ENCODE measurements at regions not wholly inside any gene's neighbourhood (a gene's known extent, or its start where the extent isn't known, plus 50 kb on each side); places are given as distances from the start of the nearest gene placed in this dataset.
A peak's percentile ranks its signal among the peaks of the same experiment; 100 is the strongest.
"Not testable (repeated sequence)": the region's sequence is repeated elsewhere in the genome, so short reads cannot be mapped to it uniquely, and the experiment has no call there.

DNA sequence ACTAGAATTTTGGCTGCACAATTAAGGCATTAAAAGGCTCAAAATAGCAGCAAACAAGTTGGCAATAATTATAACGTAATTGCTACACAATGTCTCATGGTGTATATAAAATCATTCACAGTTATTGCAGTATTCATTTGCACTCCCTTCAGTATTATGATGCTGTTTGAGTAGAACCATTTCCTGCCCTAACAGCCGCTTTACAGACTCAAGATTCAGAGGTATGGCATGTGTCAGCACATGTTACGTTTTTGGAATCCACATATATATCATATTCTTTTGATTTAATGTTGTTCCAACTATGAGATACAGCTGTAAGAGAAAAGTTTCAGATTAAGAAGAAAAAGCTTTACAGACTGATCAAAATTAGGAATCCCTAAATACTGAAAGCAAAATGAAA is 56.3 kb upstream of the NCKAP5 start:
- no peak for DNase-seq (ENCODE audit: low spot score)

DNA sequence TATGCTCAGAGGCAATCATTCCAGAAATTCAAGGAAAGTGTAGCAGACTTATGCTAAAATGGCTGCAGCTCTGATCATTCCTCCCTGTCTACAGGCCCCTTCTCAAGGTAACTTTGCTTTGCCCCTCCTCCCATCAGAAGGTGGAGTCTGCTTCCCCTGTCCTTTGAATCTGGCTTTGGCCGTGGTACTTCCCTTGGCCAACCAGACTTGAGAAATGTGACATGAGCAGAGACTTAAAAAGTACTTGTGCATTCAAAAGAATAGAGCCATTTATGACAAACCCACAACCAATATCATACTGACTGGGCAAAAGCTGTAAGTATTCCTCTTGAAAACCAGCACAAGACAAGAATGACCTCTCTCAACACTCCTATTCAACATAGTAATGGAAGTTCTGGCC is 59.5 kb upstream of the NCKAP5 start:
- no peak for DNase-seq (ENCODE audit: low spot score)

DNA sequence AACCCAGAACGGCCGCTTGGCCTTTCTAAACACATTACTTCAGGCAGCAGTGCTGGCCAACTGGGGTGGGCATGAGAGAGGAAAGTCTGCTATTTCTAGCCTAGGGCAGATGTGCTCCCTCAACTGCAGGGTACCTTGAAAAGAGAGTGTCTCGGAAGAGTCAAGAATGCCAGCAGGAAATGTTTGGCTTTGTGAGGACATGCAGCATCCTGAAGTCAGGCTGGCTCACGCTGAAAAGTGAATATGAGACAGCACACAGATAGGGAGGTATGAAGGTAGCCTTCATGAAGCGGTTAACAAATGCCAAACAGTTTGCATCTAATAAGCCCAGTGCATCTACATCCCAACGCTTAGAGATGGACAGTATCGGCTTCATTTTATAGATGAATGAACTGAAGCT is 65.0 kb upstream of the NCKAP5 start:
- no peak for DNase-seq (ENCODE audit: low spot score)

DNA sequence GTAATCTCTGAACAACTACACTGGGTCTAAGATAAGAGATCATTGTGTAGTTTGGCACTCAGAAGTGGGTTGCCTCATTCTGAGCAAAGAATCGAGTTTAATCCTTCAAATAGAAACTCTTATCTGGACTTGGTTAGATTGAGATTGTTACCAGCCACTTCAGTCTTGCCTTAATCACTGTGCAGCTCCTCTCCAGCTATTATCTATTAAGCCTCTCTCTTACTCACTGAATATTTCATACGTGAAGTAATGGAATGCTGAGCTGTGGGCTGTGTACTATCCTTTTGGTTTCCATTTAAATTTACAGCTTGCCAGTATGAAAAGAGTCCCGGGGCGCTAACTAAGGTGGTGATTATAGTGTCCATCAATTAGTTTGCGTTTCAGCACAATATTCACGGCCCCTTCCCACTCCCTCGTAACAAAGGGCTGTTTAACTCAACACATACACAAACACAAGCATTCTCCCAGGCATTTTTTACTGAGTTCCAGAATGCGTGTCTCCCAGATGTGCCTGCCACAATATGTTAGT is 65.7 kb upstream of the NCKAP5 start:
- DNase-seq (ENCODE audit: low spot score): peak; percentile 52

DNA sequence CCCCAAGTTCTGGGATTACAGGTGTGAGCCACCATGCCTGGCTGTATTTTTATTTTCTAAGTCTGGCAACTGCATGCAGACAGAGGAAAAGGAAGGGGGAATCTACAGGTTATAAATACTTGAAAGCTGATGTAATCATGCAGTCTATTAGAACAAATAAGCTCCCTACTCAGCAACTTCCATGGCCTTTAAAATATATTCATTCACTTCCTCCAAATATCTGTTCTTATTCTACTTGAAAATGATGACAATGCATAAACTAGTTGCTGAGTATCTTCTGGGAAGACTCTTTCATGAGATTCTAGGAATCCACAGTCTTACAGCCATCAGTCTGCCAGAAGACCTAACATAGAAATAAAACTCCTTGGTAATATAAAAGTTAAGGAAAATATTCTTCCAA is 66.9 kb upstream of the NCKAP5 start:
- DNase-seq (ENCODE audit: low spot score): no peak

DNA sequence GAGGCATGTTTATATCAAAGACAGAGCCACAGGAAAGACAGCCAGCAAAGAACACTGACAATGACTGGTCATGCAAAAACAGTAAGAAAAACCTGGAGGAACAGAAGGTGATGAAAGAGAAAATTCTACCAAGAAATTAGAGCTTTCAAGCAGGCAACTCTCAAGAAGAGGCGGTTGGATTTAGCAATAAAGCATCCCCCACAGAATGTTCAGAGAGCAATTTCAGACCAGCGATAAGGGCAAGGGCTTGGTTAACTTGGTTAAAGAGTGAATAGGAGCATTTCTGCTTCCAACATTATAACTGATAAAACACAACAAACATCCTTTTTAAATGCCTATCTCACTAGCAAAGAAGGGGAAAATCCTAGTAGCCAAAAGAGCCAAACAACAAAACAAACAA is 68.0 kb upstream of the NCKAP5 start:
- no peak for DNase-seq (ENCODE audit: low spot score)

DNA sequence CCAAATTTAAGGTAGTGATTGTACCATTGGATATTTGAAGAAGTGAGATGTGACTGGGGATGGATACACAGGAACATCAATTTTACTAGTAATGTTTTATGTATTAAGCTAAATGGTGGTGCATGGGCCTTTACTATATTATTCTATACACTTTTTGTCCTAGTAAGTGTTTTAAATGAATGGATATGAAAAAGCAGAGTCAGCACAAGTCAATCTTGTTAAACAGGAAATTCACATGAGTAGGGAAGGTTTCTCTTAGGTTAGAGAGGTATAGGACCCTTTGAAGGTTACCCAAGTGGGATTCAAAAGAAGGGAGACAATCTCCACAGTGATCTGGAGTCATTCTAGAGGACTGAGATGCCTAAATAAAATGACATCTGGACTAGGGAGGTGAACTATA is 71.8 kb upstream of the NCKAP5 start:
- no peak for DNase-seq (ENCODE audit: low spot score)

DNA sequence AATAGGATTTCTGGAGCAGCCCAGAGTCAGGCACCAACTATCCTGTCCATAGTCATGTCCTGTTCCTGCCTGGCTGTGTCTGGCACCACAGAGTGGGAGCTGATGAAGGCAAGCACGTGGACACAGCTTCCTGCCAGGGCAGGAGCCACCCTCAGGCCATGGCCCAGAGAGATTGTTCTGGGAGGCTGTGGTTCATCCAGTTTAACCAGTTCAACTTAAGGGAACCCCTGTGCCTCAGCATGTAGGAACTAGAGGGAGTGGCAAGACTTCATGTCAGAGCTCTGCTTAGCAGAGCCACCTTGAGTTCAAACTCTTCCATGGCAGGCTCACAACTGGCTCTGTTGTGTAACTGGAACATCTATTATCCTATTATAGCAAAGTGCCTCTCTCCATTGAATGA is 73.2 kb upstream of the NCKAP5 start:
- DNase-seq (ENCODE audit: low spot score): peak; percentile 45

DNA sequence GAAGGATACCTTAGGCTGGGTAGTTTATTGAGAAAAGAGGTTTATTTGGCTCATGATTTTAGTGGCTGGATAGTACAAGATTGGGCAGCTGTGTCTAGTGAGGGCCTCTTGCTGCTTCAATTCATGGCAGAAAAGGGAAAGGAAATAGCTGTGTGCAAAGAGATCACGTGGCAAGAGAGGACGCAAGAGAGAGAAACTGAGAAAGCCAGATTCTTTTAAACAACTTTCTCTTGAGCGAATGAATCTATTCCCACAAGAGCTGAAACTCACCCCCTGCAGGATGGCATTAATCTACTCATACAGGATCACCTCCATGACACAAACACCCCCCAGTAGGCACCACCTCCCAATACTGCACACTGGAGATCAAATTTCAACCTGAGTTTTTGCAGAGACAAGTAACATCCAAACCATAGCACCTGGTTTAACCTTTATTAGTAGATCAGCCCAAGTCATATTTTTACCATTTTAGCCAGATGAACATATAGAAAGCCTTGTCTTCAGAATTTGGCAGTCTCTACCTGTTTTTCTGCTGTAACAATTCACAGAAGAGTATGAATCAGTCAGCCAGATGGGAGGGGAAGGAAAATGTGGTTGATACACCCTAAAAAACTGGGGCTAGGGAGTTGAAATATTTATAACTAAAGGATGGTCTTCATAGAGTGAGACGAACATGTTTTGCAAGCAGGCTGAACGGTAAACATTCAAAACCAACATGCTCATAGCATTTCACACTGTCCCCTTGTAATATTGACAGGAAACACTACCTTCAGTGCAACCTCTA is 73.9 kb upstream of the NCKAP5 start:
- no peak for DNase-seq (ENCODE audit: low spot score)

DNA sequence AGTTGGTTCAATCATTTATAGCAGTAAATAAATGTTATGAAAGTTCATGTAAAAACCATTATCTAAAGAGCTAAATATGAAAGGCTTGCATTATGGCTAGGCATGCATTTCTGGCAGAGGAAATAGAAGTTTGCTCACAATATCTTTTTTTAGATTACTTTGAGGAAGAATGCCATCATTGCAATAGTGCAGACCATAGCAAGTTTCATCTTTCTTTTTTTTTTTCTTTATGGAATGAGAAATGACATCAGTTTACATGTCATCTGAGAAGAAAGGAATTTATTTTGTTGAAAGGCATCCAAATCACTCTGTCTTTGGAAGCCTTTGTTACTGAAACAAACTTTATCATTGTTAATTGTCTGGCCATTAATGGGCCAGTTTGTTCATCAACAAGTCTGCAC is 74.5 kb upstream of the NCKAP5 start:
- no peak for DNase-seq (ENCODE audit: low spot score)

DNA sequence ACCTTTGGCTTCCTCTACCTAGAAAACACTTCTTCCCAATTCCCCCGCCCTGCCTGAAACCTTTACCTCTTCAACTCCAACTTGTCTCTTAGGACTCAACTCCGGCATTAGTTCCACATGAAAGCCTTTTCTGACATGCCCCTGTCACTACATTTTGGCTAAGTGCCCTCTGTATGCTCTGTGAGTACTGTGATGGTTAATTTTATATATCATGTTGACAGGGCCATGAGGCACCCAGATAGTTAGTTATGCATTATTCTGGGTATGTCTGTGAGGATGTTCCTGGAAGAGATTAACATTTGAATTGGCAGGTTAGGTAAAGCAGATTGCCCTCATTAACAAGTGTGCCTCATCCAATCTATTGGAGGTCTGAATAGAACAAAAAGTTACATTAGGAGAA is 75.6 kb upstream of the NCKAP5 start:
- DNase-seq (ENCODE audit: low spot score): no peak

DNA sequence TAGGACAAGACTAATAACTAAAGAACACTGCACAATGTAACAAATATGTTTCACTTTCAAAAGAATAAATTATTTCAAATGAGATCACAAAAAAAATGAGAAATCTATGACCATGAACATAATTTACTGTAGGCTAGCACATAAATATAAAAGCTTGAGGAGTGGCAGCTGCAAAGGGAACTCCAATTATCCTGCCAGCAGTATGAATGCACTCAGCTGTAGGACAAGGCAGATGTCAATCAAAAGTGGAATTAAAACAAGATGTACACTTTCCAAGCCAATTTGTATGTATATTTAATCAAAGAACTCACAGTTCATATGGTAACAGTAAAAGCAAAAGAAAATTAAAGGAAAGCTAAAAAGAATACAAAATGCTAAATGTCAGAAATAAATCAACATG is 76.6 kb upstream of the NCKAP5 start:
- DNase-seq (ENCODE audit: low spot score): no peak

DNA sequence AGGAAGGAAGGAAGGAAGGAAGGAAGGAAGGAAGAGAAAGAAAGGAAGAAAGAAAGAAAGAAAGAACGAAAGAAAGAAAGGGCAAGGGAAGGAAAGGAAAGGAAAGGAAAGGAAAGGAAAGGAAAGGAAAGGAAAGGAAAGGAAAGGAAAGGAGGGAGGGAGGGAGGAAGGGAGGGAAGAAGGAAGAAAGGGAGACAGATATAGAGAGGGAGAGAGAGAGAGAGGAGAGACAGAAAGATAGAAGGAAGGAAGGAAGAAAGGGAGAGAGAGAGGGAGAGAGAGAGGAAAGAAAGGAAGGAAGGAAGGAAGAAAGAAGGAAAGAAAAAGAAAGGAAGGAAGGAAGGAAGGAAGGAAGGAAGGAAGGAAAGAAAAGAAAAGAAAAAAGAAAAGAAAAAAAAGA is 79.1 kb upstream of the NCKAP5 start:
- not testable (repeated sequence) for DNase-seq (ENCODE audit: low spot score)

DNA sequence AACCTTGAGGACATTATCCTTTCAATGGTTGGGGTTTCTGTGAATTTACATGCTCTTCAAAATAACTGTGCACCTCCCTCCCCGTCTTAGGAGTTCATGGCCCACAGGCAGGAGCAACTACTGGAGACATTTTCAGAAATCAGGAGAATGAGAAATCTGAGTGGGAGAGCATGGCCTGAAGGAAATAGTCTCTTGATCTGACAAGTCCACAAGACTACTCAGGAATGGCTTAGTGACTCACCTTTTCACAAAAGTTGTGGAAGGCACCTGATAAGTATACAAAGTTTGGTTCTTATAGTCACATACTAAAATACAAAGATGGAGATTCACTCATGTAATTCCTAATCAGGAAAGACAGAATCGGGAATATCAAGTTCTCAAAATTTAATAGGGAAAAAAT is 83.6 kb upstream of the NCKAP5 start:
- DNase-seq (ENCODE audit: low spot score): no peak

DNA sequence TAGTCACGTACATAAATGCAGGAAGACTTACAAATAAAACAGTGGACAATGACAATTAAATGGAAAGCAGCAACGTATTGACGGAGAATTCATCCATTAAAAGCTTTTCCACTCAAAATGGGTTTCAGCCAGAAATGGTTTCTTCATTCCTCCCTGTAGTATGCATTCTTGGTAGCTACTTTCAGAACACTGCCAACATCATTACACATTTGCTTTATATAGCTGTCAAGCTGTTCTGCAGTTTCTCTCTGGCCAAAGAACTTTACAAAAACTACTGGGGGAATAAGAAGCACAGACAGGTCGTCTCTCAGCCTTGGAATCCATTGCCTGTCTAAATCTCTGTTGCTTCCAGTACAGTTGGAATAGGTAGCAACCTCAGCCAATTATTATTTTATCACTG is 84.1 kb upstream of the NCKAP5 start:
- peak; percentile 30 for DNase-seq (ENCODE audit: low spot score)

DNA sequence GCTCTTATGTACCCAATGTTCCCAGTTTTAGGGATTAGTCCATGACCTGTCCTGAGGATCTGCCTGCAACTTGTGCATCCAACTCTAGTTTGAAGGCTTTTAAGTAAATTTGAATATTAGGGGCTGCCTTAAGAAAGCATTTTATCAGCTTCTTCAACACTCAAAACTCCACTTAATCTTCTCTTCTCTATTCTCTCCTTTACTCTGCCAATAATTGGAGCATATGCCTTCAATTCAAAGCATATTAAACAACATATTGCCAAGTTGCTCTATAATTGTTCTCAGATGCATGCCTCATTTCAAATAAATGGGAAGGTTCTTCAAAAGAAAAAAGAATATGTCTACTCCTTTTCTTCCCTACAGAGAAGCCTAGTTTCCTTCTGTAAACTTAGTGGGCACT is 84.8 kb upstream of the NCKAP5 start:
- DNase-seq (ENCODE audit: low spot score): no peak

DNA sequence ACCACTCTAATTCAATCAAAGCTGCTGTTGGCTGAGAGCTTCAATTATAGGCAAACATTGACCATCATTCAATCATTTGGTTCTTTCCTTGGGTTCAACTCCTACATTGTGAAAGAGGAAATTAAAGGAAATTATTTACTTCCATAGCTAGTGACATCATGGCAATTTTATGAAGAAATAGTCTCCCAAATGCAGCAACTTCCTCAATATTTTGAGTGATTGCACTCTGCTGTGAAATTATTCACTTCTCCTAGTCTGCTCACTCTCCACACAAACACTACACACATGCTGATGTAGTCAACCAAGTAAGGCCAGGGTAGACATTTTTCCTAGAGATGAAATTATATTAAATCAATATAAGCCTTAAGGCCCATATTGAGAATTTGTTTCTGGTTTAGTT is 86.7 kb upstream of the NCKAP5 start:
- DNase-seq (ENCODE audit: low spot score): no peak

DNA sequence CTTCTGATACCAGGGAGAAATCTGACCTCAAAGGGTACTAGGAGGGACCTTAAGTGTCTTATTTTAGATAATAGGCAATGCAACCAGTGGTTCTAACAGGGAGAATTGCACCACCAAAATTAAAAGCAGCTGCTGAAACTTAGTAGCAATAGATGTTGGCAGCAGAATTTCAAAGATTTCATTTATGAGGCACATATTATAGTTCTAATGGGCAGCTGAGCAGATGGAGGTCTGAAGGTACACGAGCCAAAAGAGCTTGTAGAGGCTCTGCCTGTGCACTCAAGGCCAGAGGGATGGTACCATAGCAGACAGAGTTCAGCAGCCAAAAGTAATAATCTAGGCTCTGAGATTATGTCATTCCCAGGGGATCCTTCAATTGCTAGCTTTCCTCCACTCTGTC is 87.3 kb upstream of the NCKAP5 start:
- DNase-seq (ENCODE audit: low spot score): no peak

DNA sequence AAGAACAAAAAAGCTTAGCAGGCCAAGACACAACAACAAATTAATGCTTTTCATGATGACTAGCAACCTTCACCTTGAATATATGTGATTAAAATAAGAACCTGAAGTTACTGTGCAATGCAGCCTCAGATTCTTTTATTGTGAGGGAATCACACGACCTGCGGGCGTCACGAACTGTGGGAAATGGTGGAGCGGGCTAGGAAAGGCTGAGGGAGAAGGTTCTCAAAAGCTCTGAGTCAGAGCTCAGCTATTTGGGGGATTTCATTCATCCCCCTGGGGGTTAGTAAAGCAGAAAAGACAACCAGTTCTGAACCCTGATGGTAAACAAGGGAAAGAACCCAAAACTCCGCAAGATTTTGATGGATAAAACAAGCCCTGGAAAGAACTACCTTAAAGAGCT is 89.3 kb upstream of the NCKAP5 start:
- DNase-seq (ENCODE audit: low spot score): no peak

DNA sequence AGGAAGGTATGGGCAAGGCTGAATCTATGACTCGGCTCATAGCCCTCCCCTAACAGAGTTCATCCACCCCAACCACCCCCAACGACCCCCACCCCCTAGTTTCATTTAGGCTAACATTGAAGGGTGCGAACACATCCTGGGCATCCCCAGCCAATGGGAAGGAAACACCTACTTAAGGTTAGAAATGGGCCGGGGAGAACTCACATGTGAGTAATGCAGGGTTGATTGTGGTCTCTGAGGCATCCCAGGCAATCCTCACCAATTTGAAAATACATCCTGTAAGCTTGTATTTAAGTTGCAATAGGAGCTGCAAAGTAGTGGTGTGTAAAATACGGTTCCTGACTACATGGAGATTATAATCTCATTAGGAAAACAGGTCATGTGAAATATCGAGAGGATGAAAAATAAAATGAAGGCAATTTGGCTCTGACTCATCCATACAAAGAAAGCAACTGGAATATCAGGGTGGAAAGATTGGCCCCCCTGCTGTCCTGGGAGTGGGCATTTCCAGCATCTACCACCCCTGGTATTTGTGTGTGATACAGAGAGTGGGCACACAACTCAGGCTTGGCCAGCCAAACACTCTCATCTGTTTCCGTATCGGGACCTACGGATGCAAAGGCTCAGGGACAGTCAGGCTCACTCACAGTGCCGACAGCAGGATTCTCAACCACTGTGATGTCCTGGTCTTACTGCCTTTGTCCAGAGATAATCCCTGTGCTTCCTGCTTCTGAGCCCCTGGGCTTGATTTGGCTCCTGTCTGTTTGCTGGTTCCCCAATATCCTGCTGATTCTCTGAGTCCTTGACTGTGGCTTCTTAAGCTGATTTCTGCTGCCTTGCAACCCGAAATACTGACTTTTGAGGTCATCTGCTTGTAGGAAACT is 90.0 kb upstream of the NCKAP5 start:
- no peak for DNase-seq (ENCODE audit: low spot score)

DNA sequence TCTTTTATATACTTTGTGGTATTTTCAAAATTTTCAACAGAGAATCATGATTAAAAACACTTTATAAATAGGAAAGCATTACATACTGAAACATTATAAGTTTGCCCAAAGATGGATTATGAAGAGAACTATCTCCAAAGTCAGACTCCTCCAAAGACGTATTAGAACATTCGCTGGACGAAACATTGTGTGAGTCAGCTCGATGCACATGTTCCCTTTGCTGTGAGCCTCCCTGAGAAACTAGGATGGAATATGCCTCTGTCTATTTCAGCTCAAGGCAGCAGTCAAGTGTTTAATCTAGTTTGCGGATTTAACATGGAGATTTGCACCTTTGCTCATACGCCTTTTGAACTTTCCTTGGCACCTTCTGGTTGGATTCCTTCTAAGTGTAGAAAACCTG is 92.2 kb upstream of the NCKAP5 start:
- no peak for DNase-seq (ENCODE audit: low spot score)

DNA sequence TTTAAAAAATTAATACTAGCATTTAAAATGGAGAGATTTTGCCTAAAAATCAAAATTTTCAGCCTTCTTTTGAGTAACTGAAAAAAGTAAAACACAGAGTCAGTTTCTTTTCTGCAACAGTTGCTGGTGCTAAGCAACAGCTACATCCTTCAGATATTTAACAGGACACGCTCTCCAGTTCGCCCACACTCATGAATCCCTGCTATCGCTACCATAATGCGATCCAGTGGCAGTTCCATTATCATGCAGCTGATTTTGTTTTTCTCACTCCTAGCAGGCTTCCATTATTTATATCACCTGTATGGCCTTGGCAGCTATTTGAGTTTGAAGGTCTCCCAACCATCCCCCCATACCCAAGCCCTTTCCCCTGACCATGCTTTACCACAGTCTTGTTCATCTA is 93.1 kb upstream of the NCKAP5 start:
- DNase-seq (ENCODE audit: low spot score): no peak

DNA sequence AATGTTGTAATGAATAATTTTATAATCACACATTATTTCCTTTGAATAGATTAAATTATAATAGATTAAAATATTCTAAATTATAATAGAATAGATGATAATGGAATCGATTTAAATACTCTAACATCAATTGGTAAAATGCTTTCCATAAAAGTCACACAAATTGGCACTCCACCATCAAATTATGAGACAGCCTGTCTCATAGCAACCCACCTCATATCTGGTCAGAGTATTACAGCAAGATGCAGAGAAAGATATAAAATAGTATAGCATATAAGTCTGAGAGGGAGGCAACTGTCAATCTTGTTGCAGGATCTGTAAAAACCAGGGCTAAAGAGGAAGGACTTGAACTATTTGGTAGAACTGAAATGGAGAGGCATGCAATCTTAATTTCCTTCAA is 98.4 kb upstream of the NCKAP5 start:
- DNase-seq (ENCODE audit: low spot score): no peak
